Fibroblast of lung (primary cell): ENCODE measurements at regions not wholly inside any gene's neighbourhood (a gene's known extent, or its start where the extent isn't known, plus 50 kb on each side); places are given as distances from the start of the nearest gene placed in this dataset.

Experiments used
- EZH2 ChIP-seq: IDR thresholded peaks from 2 replicates; pipeline ENCODE4 v1.5.1; 2012; ENCODE audit warnings: low read length, control low read depth, mild to moderate bottlenecking; ENCODE audit errors: missing control alignments
- TF ChIP-seq, protein P1 (sequence below), 2 donors: IDR thresholded peaks in 1 of 2; conservative IDR thresholded peaks in 1 of 2; 1 replicate in 1 of 2; 2 replicates in 1 of 2; pipeline ENCODE4 v1.5.1; 2011 to 2012; ENCODE audit warnings: low read length in 2 of 2, control low read depth in 1 of 2, inconsistent platforms in 1 of 2, low read depth in 1 of 2, mild to moderate bottlenecking in 1 of 2

- TF ChIP-seq, protein P1, sequence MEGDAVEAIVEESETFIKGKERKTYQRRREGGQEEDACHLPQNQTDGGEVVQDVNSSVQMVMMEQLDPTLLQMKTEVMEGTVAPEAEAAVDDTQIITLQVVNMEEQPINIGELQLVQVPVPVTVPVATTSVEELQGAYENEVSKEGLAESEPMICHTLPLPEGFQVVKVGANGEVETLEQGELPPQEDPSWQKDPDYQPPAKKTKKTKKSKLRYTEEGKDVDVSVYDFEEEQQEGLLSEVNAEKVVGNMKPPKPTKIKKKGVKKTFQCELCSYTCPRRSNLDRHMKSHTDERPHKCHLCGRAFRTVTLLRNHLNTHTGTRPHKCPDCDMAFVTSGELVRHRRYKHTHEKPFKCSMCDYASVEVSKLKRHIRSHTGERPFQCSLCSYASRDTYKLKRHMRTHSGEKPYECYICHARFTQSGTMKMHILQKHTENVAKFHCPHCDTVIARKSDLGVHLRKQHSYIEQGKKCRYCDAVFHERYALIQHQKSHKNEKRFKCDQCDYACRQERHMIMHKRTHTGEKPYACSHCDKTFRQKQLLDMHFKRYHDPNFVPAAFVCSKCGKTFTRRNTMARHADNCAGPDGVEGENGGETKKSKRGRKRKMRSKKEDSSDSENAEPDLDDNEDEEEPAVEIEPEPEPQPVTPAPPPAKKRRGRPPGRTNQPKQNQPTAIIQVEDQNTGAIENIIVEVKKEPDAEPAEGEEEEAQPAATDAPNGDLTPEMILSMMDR (conservative IDR thresholded peaks at IDR 0.05 in 1 of 2, IDR thresholded peaks at IDR 0.05 in 1 of 2; ENCODE audit: low read depth in 1 of 2, low read length in 2 of 2), result no peak
- TF ChIP-seq EZH2, result no peak
These were observed 192.0 kb upstream of the GALNT2 start for GRCh38 chr1:229875086-229875485.
